ENCODE measurements at regions not wholly inside any gene's neighbourhood (a gene's known extent, or its start where the extent isn't known, plus 50 kb on each side); places are given as distances from the start of the nearest gene placed in this dataset.

DNA sequence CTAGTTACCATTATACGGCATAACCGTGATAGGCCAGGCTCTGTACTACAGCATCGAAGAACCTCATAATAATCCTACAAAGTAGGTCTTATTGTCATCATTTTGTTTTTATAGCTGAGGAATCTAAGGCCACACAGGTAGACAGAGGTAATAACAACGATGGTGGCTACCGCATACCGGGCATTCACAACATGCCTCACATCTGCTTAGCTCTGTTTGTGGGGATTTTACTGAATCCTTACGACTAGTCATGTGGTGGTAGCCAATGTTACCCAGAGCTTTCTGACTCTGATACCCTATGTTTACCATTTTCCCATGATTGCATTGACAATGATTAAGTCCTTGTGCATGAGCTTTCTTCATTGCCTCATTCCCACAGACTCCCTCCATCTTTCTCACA is 269.4 kb downstream of the TCF7L2 start:
- DNase-seq (ENCODE audit: low read depth): no peak
- TF ChIP-seq, protein P1, sequence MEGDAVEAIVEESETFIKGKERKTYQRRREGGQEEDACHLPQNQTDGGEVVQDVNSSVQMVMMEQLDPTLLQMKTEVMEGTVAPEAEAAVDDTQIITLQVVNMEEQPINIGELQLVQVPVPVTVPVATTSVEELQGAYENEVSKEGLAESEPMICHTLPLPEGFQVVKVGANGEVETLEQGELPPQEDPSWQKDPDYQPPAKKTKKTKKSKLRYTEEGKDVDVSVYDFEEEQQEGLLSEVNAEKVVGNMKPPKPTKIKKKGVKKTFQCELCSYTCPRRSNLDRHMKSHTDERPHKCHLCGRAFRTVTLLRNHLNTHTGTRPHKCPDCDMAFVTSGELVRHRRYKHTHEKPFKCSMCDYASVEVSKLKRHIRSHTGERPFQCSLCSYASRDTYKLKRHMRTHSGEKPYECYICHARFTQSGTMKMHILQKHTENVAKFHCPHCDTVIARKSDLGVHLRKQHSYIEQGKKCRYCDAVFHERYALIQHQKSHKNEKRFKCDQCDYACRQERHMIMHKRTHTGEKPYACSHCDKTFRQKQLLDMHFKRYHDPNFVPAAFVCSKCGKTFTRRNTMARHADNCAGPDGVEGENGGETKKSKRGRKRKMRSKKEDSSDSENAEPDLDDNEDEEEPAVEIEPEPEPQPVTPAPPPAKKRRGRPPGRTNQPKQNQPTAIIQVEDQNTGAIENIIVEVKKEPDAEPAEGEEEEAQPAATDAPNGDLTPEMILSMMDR (conservative IDR thresholded peaks at IDR 0.05; ENCODE audit: low read depth, low read length): no peak
- H3K4me3 ChIP-seq (ENCODE audit: low read depth, low read length): no peak overlapping the region

DNA sequence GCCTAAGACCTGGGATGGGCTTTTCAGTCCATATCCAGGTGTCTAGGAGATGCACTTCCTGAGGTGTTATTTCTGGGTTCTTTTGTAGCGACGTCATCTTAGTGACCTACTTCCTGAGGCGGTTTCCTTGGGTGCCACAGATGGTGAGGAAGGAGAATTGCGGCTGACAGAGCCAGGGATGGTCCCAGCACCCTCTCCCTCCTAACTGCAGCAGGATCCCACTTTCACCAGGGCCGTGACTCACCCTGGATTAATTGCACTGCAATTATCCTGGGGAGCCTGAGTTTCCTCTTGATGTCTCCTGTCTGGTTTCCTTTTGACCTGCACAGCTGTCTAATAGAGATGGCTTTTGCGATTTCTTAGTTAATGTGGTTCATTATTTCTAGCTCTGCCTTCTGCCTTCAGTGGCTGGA is 271.7 kb downstream of the TCF7L2 start:
- no peak for DNase-seq (ENCODE audit: low read depth)
- TF ChIP-seq, protein P1 (conservative IDR thresholded peaks at IDR 0.05; ENCODE audit: low read depth, low read length): no peak

DNA sequence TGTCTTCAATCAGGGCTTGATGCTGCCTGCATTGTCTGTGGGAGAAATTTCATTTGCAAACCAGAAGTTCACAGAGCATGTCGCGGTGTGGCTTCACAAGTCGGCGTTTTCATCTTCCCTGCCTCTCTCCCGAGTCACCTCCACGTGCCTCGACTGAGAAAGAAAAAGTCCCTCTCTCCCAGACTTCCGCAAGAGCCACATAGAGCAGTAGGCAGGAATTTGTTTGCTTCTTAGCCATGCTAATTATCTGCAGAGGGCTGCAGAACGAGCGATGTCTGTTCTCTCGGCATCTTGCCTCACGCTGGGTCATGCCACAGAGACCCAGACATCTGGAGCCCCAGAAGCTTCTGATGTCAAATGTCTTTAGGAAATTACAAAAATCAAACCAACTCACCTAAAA is 272.2 kb downstream of the TCF7L2 start:
- H3K4me3 ChIP-seq (ENCODE audit: low read depth, low read length): no peak overlapping the region
- DNase-seq (ENCODE audit: low read depth): no peak
- TF ChIP-seq, protein P1 (conservative IDR thresholded peaks at IDR 0.05; ENCODE audit: low read depth, low read length): no peak

More for the DNA sequence above, 271.7 kb downstream of the TCF7L2 start:
- no peak overlapping the region for H3K4me3 ChIP-seq (ENCODE audit: low read depth, low read length)

DNA sequence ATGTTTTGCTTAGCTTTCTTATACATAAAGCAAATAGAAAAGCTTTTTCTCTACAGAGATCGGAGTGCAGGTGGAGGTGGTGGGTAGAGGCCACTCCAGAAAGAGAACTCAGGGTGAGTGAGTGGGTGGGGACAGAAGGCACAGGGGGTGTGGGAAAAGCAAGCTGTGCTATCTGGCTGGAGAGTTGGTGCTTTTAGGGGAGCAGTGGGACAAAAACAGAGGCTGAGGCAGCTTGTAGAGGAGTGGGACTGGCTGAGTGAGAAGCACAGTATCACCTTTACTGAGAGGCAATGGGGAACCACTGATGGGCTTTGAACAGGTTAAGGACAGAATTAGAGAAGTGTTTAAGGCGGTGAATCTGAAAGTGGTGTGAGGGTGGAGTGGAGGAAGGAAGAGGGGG is 275.3 kb downstream of the TCF7L2 start:
- H3K4me3 ChIP-seq (ENCODE audit: low read depth, low read length): no peak overlapping the region
- DNase-seq (ENCODE audit: low read depth): no peak
- TF ChIP-seq, protein P1 (conservative IDR thresholded peaks at IDR 0.05; ENCODE audit: low read depth, low read length): no peak

DNA sequence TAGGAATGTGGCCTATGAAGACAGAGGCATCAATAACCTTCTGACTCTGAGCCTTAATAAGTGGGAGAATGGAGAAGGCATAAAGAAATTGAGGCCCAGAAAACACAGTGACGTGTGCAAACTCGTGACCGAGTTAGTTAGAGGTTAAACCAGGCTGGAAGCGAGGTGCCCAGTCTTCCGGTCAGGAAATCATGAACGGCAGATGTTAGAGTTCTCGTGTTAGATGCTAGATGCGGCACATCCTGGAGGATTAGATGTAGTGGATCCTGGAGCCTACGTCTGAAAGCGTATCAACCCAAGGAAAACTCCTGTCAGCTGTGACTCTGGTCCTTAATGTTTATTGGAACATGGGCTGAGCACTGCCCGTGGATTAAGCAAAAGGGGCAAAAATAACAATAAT is 275.9 kb downstream of the TCF7L2 start:
- DNase-seq (ENCODE audit: low read depth): no peak
- no peak overlapping the region for H3K4me3 ChIP-seq (ENCODE audit: low read depth, low read length)
- TF ChIP-seq, protein P1 (conservative IDR thresholded peaks at IDR 0.05; ENCODE audit: low read depth, low read length): no peak

DNA sequence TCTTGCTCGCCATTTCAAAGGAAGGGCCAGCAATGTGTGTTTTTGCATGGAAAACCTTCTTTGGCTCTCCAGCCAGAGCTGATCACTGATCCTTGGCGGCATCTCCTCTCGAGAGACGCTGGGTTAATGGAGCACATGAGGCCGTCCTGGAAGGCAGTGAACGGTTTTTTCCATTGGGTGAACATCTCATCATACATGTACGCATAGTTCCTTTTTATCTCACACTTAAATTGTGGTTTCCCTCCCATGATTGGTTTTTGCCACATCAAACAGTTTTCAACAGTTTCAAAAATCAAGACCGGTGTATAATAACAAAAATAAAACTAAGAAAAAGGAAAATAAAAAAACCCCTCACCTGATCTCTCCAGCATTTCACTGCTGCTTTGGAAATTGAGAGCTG is 276.4 kb downstream of the TCF7L2 start:
- TF ChIP-seq, protein P1 (conservative IDR thresholded peaks at IDR 0.05; ENCODE audit: low read depth, low read length): no peak
- peak; percentile 26 for DNase-seq (ENCODE audit: low read depth)
- no peak overlapping the region for H3K4me3 ChIP-seq (ENCODE audit: low read depth, low read length)

DNA sequence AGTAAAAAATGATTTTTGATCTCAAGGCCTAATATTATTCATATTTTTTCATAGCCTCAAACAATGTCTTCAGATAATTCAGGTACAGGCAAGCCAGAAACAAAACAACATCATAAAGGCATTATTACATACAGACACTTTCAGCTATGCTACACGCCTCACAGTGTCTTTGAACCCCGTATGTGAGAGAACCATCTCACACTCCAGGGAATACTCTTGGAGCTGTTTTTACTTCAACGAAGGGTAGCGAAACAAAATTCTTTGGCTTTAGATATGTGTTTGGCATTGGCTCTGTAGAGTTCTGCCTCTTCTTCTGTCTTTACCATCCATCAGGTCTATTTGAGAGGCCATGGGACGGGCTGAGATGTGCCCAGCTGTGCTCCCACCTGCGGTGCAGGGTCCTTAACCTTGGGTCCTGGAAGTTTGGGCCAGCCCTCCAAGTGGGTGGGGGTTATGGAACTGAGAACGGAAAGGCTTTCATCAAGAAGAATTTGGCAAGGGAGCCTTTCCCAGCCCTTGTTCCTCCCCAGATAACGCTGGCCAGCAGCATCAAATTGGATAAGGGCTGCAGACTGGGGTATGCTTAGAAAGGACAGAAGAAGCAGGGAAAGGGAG is 276.9 kb downstream of the TCF7L2 start:
- H3K4me3 ChIP-seq (ENCODE audit: low read depth, low read length): no peak overlapping the region
- no peak for DNase-seq (ENCODE audit: low read depth)
- TF ChIP-seq, protein P1 (conservative IDR thresholded peaks at IDR 0.05; ENCODE audit: low read depth, low read length): no peak

Measured in epithelial cell of proximal tubule (primary cell).